ENCODE measurements at regions not wholly inside any gene's neighbourhood (a gene's known extent, or its start where the extent isn't known, plus 50 kb on each side); places are given as distances from the start of the nearest gene placed in this dataset.

- TF ChIP-seq CHD7 (IDR thresholded peaks at IDR 0.05; ENCODE audit: insufficient replicate concordance, low read length) (no peak), SAP30 (IDR thresholded peaks at IDR 0.05; ENCODE audit: insufficient read depth, insufficient replicate concordance, low read length) (no peak), SP1 (IDR thresholded peaks at IDR 0.05; ENCODE audit: low read depth, low read length) (no peak), BCL11A (IDR thresholded peaks at IDR 0.05; ENCODE audit: low read depth in 2 of 2, low read length in 2 of 2) (no peak), ASH2L (IDR thresholded peaks at IDR 0.05; ENCODE audit: low read length) (no peak), JUN (IDR thresholded peaks at IDR 0.05; ENCODE audit: low read depth, low read length) (no peak), EZH2 (IDR thresholded peaks at IDR 0.05; ENCODE audit: low read depth, low read length, severe bottlenecking) (no peak), EGR1 (IDR thresholded peaks at IDR 0.05; ENCODE audit: borderline replicate concordance, low read depth, low read length) (no peak), POLR2A (IDR thresholded peaks at IDR 0.05; ENCODE audit: control extremely low read depth in 1 of 2, low read depth in 2 of 2, low read length in 2 of 2) (no peak), ZNF274 (IDR thresholded peaks at IDR 0.05; ENCODE audit: borderline replicate concordance, extremely low read depth, low read length) (no peak), TAF7 (optimal IDR thresholded peaks at IDR 0.05; ENCODE audit: borderline replicate concordance, low read depth, low read length) (no peak)
These were observed 390.0 kb upstream of the TNRC6C start (continued) for GRCh38 chr17:77568540-77568939.
